ENCODE measurements at regions not wholly inside any gene's neighbourhood (a gene's known extent, or its start where the extent isn't known, plus 50 kb on each side); places are given as distances from the start of the nearest gene placed in this dataset.

- H3K27ac ChIP-seq = peak overlapping the region; percentile 52
- TF ChIP-seq CTCF (conservative IDR thresholded peaks at IDR 0.05) = no peak
These were observed 311.7 kb downstream of the CBLN4 start for GRCh38 chr20:55693641-55694040.

GRCh38 chr20:55685841-55686240 lies 319.5 kb downstream of the CBLN4 start:
- no peak for TF ChIP-seq CTCF (conservative IDR thresholded peaks at IDR 0.05)
- no peak overlapping the region for H3K27ac ChIP-seq

GRCh38 chr20:55685425-55685824 lies 319.9 kb downstream of the CBLN4 start:
- no peak overlapping the region for H3K27ac ChIP-seq
- no peak for TF ChIP-seq CTCF (conservative IDR thresholded peaks at IDR 0.05)

GRCh38 chr20:55684578-55684977 lies 320.7 kb downstream of the CBLN4 start:
- no peak for TF ChIP-seq CTCF (conservative IDR thresholded peaks at IDR 0.05)
- no peak overlapping the region for H3K27ac ChIP-seq

- TF ChIP-seq CTCF (conservative IDR thresholded peaks at IDR 0.05) = no peak
These were observed 326.2 kb downstream of the CBLN4 start for GRCh38 chr20:55678970-55679667.

GRCh38 chr20:55678126-55678525 lies 327.2 kb downstream of the CBLN4 start:
- no peak for TF ChIP-seq CTCF (conservative IDR thresholded peaks at IDR 0.05)
- peak overlapping the region; percentile 68 for H3K27ac ChIP-seq

More at GRCh38 chr20:55678970-55679667, 326.2 kb downstream of the CBLN4 start:
- H3K27ac ChIP-seq = peak overlapping the region; percentile 68; the same call in 1 of the 2 replicates

- H3K27ac ChIP-seq = peak overlapping the region; percentile 68
- TF ChIP-seq CTCF (conservative IDR thresholded peaks at IDR 0.05) = no peak
These were observed 328.3 kb downstream of the CBLN4 start for GRCh38 chr20:55677011-55677410.
